Motor neuron (in vitro differentiated cells): ENCODE measurements at regions not wholly inside any gene's neighbourhood (a gene's known extent, or its start where the extent isn't known, plus 50 kb on each side); places are given as distances from the start of the nearest gene placed in this dataset.

Experiments
- ATAC-seq, 8 experiments: fragments of 200-7000 bp; cut with Tn5 transposase; replicated peaks in 6 of 8; 2 replicates each; pipeline ENCODE4 v1.8.0; 2021; ENCODE audit warnings: mild to moderate bottlenecking in 8 of 8, moderate library complexity in 8 of 8
- H3K27ac ChIP-seq, 2 donors: fragments of 250-450 bp; sonication (Bioruptor Pico); 2 replicates each; pipeline ENCODE4 v1.9.0; 2021; ENCODE audit warnings: antibody characterized with exemption in 2 of 2, mild to moderate bottlenecking in 2 of 2, moderate library complexity in 1 of 2
- H3K4me1 ChIP-seq, 2 donors: fragments of 250-450 bp; sonication (Bioruptor Pico); replicated peaks in 1 of 2; 2 replicates each; pipeline ENCODE4 v1.6.1; 2021; ENCODE audit warnings: antibody characterized with exemption in 2 of 2, mild to moderate bottlenecking in 2 of 2, moderate library complexity in 1 of 2
- H3K4me3 ChIP-seq, 5 donors: fragments of 250-450 bp; sonication (Bioruptor Pico); 2 replicates each; pipeline ENCODE4 v1.9.0; 2021; ENCODE audit warnings: antibody characterized with exemption in 5 of 5, mild to moderate bottlenecking in 5 of 5, moderate library complexity in 4 of 5
- WGBS, 10 experiments: fragments of 450-650 bp; shearing (Covaris generic); methylation state at CpG; one replicate each; pipeline ENCODE4 v1.0.0; 2022; 5-methylcytosine and 5-hydroxymethylcytosine counted together
- in situ Hi-C, 9 experiments: fragments of 400-800 bp; cut with MboI; loops; one replicate each; pipeline ENCODE4 v1.15.0; 2021; ENCODE audit warnings: low sequenced_read_pairs in 9 of 9, low pct_unique_long_range_greater_than_20kb in 2 of 9; ENCODE audit not compliant: unreplicated experiment in 9 of 9

DNA sequence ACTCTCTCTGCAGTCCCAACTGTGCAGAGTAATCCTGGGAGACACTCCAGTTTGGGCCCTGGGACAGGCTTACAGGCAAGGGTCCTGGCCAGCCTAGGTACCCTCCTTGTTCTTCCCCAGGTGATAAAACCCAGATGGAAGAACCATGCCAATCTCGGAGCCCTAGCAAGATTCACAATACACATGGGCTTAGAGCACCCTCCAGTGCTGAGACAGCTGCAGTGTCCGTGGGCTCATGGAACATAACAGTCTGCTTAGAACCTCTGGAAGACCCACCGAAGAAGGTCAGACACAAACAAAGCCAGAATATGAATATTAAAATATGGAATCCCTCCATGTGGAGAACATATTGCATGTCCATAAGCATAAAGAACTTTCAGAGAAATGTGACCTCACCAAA is 568.1 kb downstream of the KCNJ3 start:
- Histone ChIP-seq H3K4me1 (no peaks in the 10 kb centered on the region), H3K4me3 (no peak overlapping the region), H3K27ac (no peak overlapping the region)
- ATAC-seq = peak in 2 of 8 experiments; percentile 40 to 93
- 0 to 100% (median 51%) methylated on average over 1 to 3 of the region's 3 CpGs; no CpG with 5 or more reads in 3 of the 10 experiments for WGBS, 10 experiments
- in situ Hi-C loops = no loop called here

GRCh38 chr2:155266109-155266508 is 567.6 kb downstream of the KCNJ3 start:
- no peak overlapping the region for H3K27ac ChIP-seq
- in situ Hi-C loops = no loop called here
- no peak for ATAC-seq
- H3K4me3 ChIP-seq = no peak overlapping the region
- 0 to 89% (median 60%) methylated on average over 1 of the region's 1 CpG; no CpG with 5 or more reads in 6 of the 10 experiments for WGBS, 10 experiments
- H3K4me1 ChIP-seq = no peaks in the 10 kb centered on the region

DNA sequence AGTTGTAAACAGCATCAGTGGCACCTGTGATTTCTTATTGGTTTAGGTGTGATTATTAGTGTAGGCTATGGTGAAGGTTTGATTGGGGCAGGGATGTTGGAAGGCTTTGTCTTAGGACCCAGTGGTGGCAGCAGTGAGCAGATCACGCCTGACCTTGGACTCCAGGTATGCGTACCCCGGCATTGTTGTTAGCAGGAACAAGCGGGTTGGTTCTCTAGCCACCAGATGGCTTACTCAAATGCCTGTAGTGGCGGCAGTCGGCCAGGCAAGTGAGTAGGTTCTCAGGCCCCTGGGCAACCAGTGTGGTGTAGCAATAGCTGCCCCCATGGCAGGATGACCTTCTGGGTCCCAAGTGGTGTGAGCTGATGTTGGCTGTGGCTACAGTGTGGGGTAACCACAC is 558.3 kb downstream of the KCNJ3 start:
- Histone ChIP-seq H3K4me1 (no peaks in the 10 kb centered on the region), H3K27ac (no peak overlapping the region), H3K4me3 (no peak overlapping the region)
- in situ Hi-C loops = no loop called here
- 54 to 100% (median 86%) methylated on average over 1 to 6 of the region's 6 CpGs; no CpG with 5 or more reads in 6 of the 10 experiments for WGBS, 10 experiments
- ATAC-seq = no peak

DNA sequence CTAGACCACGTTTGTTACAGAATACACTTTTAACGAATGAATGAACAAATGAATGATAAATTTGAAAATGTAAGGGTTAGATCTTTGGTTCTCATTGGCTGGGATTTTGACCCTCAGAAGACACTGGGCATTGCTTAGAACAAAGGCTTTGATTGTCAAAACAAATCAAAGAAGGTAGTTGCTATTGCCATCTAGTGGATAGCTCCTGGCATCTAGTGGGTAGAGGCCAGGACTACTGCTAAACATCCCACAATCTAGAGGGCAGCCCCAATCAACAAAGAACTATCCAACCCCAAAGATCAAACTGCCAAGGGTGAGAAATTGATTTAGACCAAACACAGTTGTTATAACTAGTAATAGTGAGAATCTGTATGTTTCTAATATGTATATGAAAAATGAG is 552.3 kb downstream of the KCNJ3 start:
- ATAC-seq = peak in 3 of 8 experiments; percentile 83 to 88 (median 85)
- H3K4me1 ChIP-seq = no peaks in the 10 kb centered on the region
- in situ Hi-C loops = no loop called here
- 0 to 60% (median 9%) methylated on average over 1 to 2 of the region's 2 CpGs; no CpG with 5 or more reads in 1 of the 10 experiments for WGBS, 10 experiments
- no peak overlapping the region for H3K4me3 ChIP-seq
- H3K27ac ChIP-seq = no peak overlapping the region

DNA sequence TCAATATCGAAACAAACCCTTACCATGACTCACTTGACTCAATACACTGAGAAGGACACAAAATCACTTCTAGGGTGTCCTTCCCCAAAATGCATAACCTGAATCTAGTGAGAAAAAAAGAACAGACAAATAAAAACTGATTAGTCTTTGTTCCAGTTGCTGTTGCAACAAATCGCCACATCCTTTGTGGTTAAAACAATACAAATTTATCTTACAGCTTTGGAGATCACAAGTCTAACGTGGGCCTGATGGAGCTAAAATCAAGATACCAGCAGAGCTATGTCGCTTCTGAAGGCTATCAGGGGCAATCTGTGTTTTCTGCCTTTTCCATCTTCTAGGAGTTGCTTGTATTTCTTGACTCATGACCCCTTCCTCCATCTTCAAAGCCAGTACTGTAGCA is 541.7 kb downstream of the KCNJ3 start:
- 16 to 90% (median 74%) methylated on average over 2 to 4 of the region's 4 CpGs; no CpG with 5 or more reads in 2 of the 10 experiments for WGBS, 10 experiments
- Histone ChIP-seq H3K4me1 (no peaks in the 10 kb centered on the region), H3K4me3 (no peak overlapping the region), H3K27ac (no peak overlapping the region)
- no peak for ATAC-seq
- in situ Hi-C loops = loop anchor here in 3 of 9 experiments (25.0 kb wide), 4 partner anchors 478 to 803 kb away; no protein-coding TSS in a partner anchor

- 32 to 100% (median 83%) methylated on average over 1 to 2 of the region's 2 CpGs; no CpG with 5 or more reads in 1 of the 10 experiments for WGBS, 10 experiments
- in situ Hi-C loops = loop anchor here in 3 of 9 experiments (25.0 kb wide), 4 partner anchors 473 to 798 kb away; no protein-coding TSS in a partner anchor
- Histone ChIP-seq H3K4me1 (no peaks in the 10 kb centered on the region), H3K27ac (no peak overlapping the region), H3K4me3 (no peak overlapping the region)
- ATAC-seq = no peak
Observed at GRCh38 chr2:155235710-155236109, 537.2 kb downstream of the KCNJ3 start.

GRCh38 chr2:155223781-155224406 is 525.4 kb downstream of the KCNJ3 start:
- Histone ChIP-seq H3K4me1 (no peaks in the 10 kb centered on the region), H3K4me3 (no peak overlapping the region), H3K27ac (no peak overlapping the region)
- WGBS, 10 experiments = 9 to 61% (median 41%) methylated on average over 2 to 5 of the region's 5 CpGs
- in situ Hi-C loops = loop anchor here in 2 of 9 experiments (25.0 kb wide), 2 partner anchors 587 to 612 kb away; no protein-coding TSS in a partner anchor
- peak in 3 of 8 experiments; percentile 37 to 59 (median 44) for ATAC-seq

- in situ Hi-C loops = loop anchor here in 2 of 9 experiments (25.0 kb wide), 2 partner anchors 582 to 607 kb away; no protein-coding TSS in a partner anchor
Observed at GRCh38 chr2:155218945-155219344, 520.5 kb downstream of the KCNJ3 start.

GRCh38 chr2:155218292-155218924 is 519.9 kb downstream of the KCNJ3 start:
- H3K27ac ChIP-seq = no peak overlapping the region
- H3K4me1 ChIP-seq = no peaks in the 10 kb centered on the region
- no peak overlapping the region for H3K4me3 ChIP-seq
- in situ Hi-C loops = loop anchor here in 2 of 9 experiments (25.0 kb wide), 2 partner anchors 581 to 606 kb away; no protein-coding TSS in a partner anchor
- WGBS, 10 experiments = 5 to 100% (median 71%) methylated on average over 1 to 2 of the region's 2 CpGs; no CpG with 5 or more reads in 1 of the 10 experiments
- no peak for ATAC-seq

More at GRCh38 chr2:155218945-155219344, 520.5 kb downstream of the KCNJ3 start:
- Histone ChIP-seq H3K27ac (no peak overlapping the region), H3K4me1 (no peaks in the 10 kb centered on the region), H3K4me3 (no peak overlapping the region)
- ATAC-seq = no peak

GRCh38 chr2:155215037-155215707 is 516.7 kb downstream of the KCNJ3 start:
- in situ Hi-C loops = loop anchor here in 2 of 9 experiments (25.0 kb wide), 2 partner anchors 578 to 603 kb away; no protein-coding TSS in a partner anchor
- no peaks in the 10 kb centered on the region for H3K4me1 ChIP-seq
- 6 to 56% (median 27%) methylated on average over 1 to 2 of the region's 2 CpGs; no CpG with 5 or more reads in 1 of the 10 experiments for WGBS, 10 experiments
- no peak overlapping the region for H3K4me3 ChIP-seq
- no peak overlapping the region for H3K27ac ChIP-seq
- no peak for ATAC-seq

DNA sequence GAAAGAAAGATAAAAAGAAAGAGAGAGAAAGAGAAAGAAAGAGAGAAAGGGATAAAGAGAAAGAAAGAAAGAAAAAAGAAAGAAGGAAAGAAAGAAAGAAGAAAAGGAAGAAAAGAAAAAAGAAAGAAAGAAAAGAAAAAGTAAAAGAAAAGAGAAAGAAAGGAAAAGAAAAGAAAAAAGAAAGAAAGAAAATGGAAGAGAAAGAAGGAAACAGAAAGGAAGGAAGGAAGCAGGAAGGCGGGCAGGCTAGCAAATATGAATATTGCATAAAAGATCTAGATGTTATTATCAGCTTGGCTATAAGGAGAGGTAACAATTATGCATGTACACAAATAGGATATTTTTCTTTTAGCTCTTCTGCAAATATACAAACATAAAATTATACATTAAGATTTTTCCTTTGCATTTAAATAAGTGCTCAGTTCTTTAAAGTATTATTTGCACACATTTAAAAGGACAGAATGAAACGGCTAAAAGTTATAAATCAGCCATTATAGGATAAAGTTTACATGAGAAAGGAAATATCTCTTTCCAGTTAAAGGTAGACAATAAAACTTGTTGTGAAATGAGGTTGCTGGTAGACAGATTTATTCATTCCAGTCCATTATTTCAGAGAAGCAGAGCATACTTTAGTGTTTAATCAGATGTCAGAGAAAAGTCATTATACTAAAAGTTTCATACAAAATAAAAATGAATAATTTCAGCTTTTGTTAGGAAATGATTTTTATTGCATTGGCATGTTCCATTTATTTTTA is 511.4 kb downstream of the KCNJ3 start:
- ATAC-seq = peak in 1 of 8 experiments; percentile 53
- WGBS, 10 experiments = 13 to 100% (median 53%) methylated on average over 1 to 2 of the region's 2 CpGs; no CpG with 5 or more reads in 1 of the 10 experiments
- in situ Hi-C loops = loop anchor here in 2 of 9 experiments (25.0 kb wide), 2 partner anchors 573 to 598 kb away; no protein-coding TSS in a partner anchor
- H3K4me3 ChIP-seq = no peak overlapping the region
- no peaks in the 10 kb centered on the region for H3K4me1 ChIP-seq
- no peak overlapping the region for H3K27ac ChIP-seq

DNA sequence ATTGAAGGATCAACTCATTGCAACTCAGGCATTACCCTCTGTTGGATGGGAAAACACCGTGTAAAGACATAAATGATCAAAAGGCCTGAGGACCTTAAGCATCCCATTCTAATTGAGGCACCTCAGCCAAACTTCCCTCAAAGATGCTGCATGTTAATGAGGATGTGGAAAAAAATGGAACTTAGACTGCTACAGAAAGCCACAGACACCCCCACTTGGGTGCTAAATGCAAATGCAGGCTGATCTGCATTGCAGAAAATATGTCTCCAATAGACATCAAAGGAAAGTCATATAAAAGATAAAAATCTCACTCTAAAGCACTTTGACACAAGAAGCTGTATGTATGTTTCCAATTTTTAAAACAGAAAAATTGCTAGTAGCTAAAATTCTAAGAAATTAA is 504.7 kb downstream of the KCNJ3 start:
- H3K4me3 ChIP-seq = no peak overlapping the region
- WGBS, 10 experiments = 0 to 40% (median 0%) methylated on average over 1 of the region's 1 CpG; no CpG with 5 or more reads in 5 of the 10 experiments
- in situ Hi-C loops = loop anchor here in 2 of 9 experiments (25.0 kb wide), 2 partner anchors 566 to 591 kb away; no protein-coding TSS in a partner anchor

More for the DNA sequence above, 504.7 kb downstream of the KCNJ3 start:
- peak in 3 of 8 experiments; percentile 45 to 66 (median 57) for ATAC-seq
- H3K27ac ChIP-seq = no peak overlapping the region
- H3K4me1 ChIP-seq = no peaks in the 10 kb centered on the region
